GM18505 (cell line): ENCODE measurements at regions not wholly inside any gene's neighbourhood (a gene's known extent, or its start where the extent isn't known, plus 50 kb on each side); places are given as distances from the start of the nearest gene placed in this dataset.
"Not testable (repeated sequence)": the region's sequence is repeated elsewhere in the genome, so short reads cannot be mapped to it uniquely, and the experiment has no call there.

ENCODE experiments used
- ATAC-seq: cut with Tn5 transposase; IDR thresholded peaks from one replicate; pipeline ENCODE4 v1.9.1; 2021; ENCODE audit not compliant: unreplicated experiment
- POLR2A ChIP-seq: IDR thresholded peaks from 4 replicates; pipeline ENCODE4 v1.6.1; 2011; ENCODE audit warnings: borderline replicate concordance; ENCODE audit not compliant: insufficient read depth, insufficient read length; ENCODE audit errors: extremely low read depth

DNA sequence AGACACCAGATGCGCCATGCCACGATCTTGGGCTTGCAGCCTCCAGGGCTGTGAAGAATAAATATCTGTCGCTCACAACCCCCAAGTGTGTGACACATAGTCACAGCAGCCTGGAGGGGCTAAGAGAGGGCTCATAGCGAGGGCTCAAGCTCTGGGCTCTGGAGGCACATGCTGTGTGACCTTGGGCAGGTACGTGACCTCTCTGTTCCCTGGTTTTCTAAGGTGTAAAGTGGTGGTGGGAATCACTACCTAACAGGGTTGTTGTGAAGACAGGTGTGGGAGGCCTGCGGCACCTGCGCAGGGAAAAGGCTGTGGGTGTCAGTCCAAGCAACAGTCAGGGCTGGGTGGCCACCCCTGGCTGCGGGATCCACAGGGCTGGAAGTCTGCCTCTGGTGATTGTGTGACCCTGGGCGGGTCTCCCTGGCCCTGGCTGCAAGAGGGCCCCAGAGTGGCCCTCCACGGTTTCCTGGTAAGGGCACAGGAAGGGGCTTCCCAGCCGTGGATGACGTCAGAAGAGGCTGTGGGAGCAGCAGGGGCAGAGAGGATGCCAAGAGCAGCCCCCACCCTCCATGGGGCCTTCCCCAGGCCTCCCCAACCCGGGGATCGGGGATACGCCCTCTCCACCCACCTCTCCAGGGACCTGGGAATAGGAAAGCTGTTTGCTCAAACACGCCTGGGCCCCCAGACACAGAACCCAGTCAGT is 218.8 kb upstream of the SGCG start:
- no peak for ATAC-seq
- no peak for TF ChIP-seq POLR2A

DNA sequence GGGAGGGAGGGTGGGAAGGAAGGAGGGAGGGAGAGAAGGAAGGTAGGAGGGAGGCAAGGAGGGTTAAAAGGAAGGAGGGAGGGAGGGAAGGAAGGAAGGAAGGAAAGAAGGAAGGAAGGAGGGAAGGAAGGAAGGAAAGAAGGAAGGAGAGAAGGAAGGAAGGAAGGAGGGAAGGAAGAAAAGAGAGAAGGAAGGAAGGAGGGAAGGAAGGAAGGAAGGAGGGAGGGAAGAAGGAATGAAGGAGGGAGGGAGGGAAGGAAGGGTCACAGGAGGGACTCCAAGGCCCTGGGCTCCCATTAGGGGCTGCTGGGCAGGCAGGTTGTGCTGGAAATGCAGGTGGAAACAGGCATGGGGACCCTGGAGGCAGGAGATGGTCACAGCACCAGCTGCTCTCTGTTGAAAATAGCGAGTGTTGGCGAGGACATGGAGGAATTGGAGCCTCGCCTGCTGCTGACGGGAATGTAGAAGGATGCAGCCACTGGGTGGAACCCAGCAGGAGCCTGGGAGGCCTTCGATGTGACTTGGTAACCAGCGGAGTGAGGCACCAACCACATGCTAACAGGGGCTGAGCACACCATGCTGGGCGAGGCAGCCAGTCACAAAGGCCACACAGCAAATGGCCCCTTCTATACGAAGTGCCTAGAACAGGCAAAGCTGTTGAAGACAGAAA is 217.3 kb upstream of the SGCG start:
- ATAC-seq, result not testable (repeated sequence)

DNA sequence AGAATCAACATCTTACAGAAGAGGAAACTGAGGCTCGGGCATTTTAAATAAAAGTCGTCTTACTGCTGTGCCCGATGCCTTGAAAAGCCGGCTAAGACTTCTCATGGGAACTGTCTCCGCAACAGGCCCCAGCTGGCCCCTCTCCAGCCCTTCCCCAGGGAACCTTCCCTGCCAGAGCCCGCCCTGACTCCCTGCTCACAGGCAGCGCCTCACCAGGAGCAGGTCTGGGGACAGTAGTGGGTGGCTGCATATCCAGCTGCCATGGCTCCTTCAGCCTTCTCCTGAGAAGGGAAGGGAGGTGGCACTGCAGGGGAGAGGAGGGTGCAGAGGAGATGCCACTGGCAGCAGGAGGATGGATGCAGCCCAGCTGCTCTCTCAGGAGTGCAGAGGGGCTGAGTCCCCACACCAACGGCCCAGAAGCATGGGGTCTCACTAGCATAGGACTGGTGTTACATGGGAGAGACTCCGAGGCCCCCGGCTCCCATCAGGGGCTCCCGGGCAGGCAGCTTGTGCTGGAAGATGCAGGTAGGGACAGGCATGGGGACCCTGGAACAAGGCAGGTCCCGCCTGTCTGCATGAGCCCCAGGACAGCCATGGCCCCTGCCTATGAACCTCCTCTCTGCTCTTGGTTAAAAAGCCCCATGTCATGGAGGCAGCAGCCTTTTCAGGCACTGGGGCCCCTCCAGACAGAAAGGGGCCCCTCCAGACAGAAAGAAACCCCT is 216.4 kb upstream of the SGCG start:
- ATAC-seq, result no peak
- no peak for TF ChIP-seq POLR2A

DNA sequence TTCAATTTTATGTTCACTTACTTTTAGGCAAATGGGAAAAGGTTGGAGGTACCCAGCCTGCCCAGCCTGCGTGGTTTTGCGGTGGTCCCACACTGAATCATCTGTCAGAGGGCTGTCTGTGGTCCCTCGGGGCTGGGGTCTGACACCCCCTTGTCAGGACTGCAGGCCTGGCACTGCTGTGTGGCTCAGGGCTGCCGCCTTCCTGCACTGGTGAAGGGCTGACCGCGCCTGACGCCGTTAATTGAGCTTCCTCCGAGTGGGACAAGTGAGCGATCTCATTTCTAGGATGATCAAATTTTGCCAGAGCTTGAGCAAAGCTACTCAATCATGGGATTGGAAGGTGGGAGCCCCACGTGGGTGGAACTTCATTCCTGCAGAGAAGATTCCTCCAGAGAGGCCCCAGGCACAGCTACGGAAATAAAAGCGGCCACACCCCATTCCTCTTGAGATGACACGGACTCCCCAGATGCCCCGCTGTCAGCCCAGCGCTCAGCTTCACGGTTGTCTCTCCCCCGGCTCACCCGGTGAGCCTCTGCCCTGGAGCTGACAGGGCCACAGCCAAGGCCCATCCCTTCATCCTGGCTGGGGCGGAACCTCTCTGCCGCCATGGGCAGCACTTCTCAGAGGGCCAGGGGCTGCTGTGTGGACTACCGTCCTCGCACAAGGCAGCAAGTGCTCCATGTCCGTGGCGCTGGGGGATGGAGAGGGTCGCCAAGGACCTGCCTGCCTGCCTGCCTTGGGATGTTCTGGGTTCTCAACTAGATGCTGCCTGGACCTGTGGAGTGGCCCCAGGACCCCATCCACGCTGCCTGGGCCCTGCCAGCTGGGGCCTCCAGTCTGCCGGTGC is 215.5 kb upstream of the SGCG start:
- ATAC-seq, result not testable (repeated sequence)

DNA sequence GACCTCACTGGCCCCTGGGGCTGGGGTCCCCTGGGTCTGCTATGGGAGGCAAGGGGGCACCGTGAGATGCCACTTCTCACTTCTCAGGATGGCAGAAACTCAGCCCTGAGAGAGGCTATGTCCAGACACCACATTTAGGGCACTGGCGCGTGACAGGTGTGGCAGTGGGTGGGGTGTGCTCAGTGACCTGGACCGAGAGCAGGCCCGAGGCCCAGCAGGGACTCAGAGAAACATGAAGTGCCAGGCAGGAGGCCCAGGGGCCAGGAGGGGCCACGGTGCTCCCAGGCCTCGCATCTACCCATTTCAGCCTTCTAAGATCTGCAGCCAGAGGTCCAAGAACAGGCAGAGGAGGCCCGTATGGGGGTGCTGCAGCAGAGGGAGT is 214.9 kb upstream of the SGCG start:
- not testable (repeated sequence) for ATAC-seq

DNA sequence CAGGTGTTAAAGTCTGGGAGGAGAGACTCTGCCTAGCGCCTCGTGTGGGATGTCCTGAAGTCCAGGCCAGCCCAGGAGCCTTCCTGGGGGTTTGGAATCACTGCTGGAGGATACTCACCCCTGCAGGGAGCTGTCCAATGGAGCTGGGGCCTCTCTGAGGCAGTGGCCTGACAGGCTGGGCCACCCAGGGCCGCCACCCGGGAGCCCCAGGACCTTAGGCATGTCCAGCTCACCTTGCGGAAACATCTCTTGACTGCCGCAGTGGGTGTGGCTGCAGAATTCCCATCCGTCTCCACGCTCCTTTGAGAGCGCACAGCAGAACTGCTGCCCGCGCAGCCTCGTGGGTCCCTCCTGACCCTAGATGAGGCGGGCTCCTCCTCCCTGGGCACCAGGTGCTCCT is 214.0 kb upstream of the SGCG start:
- ATAC-seq, result not testable (repeated sequence)

DNA sequence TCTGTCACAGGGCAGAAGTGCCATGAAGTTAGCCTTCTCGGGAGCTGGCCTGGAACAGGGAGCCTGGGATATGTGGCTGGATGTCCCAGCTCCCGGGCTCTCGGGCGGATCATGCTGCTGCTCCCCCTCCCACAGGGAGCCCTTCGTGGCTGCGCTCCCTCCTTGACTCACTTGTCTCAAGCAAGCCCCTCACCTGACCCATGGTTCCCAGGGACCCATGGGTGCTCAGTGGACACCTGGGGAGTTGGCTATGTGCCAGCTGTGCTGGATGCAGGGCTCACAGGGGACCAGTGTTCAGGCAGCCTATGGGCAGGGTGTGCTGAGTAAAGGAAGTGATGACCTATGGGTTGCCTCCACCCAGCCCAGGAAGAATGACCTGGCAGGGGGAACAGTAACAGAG is 213.1 kb upstream of the SGCG start:
- TF ChIP-seq POLR2A, result no peak
- ATAC-seq, result no peak

DNA sequence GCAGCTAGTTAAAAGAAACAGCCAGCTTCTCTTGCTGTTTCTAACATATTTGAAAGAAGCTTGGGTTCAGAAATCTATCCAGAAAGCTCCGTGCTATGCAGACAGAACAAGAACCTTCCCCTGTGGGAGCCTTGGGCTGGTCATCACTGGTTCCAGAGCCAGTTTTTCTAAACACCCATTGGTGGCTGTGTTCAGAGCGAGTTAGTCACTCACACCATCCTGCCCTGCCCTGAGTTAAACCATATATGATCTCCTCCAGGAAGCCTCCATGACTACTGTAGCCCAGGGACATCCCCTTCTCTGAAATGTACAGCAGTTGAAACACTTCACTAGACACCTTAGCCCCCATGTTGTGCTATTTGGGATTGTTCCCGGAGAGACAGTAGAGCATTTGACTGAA is 200.8 kb upstream of the SGCG start:
- no peak for ATAC-seq
- no peak for TF ChIP-seq POLR2A

DNA sequence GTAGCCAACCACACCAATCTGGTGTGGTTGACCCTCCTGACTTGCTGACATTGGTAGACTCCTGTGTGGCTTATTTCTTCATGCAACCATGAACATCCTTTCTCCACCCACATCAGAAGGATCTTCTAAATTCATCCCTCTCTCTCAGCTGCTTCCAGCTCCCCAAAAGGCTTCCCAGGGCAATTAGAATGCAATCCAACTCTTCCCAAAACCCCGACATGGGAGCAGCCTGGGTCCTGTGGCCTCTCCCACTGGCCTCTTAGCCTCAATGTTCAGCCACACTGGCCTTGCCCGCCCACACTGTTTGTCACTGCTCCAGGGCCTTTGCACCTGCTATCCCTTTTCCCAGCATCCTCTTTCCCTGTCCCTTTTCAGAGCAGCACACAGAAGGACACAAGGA is 199.8 kb upstream of the SGCG start:
- TF ChIP-seq POLR2A, result no peak
- ATAC-seq, result no peak

DNA sequence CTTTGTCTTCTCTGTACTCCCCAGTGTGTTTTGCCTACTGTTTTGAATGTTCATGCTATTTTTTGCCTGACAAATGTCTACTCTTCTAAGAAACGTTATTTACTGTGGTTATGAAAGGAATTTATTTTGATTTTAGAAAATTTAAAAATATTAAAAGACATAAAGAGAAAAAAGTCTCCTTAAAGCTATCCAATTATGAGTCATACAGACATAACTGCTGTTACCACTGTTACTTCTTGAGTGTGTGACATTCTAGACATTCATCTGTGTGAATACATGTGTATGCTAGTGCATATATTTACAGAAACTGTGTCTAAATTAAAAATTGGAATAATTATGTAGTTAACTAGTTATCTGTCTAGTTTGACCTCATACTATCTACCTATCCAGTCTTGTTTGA is 187.6 kb upstream of the SGCG start:
- no peak for ATAC-seq
- TF ChIP-seq POLR2A, result no peak

DNA sequence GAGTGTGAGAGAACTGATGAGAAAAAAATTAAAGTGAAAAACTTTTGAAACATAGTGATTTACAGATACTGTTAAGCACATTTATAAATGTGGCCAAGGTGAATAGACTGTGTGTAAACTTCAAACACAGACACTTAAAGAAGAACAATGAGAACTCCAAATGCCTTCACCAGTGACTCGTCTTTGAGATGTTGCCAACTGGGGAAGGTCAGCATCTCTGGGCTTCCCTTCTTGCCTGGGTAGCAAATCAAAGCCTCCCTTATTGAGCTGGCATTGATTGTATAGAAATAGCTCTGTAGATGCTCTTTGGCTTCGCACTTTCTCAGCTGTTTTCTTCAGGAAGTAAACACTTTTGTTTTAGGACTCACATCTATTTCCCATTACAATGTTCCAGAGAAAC is 177.3 kb upstream of the SGCG start:
- no peak for ATAC-seq
- no peak for TF ChIP-seq POLR2A

DNA sequence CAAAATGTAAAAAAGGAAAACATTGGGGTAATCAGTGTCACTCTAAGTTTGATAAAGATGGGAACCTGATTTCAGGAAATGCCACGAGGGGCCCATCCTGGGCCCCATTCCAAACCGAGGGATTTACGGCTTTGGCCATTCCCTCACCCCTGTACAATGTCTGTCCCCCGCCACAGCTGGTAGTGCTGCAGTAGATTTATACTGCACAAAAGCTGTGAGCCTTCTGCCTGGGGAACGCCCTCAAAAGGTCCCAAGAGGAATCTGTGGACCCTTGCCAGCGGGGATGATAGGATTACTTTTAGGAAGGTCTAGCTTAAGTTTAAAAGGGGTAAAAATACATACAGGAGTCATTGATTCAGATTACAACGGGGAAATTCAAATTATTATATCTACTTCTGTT is 173.4 kb upstream of the SGCG start:
- TF ChIP-seq POLR2A, result no peak
- ATAC-seq, result no peak

DNA sequence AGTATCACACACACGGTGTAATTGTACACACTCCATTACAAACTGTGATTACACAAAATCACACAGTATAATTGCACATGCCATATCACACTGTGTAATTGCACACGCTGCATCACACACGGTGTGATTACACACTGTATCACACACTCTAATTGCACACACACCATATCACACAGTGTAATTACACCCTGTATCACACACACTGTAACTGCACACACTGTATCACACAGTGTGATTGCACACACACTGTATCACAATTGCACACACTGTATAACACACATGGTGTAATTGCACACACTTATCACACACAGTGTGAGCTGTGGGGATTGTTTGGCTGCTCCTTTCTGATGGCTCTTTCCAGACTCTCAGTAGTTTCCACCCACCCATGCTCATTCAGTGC is 162.6 kb upstream of the SGCG start:
- no peak for TF ChIP-seq POLR2A
- ATAC-seq, result no peak

DNA sequence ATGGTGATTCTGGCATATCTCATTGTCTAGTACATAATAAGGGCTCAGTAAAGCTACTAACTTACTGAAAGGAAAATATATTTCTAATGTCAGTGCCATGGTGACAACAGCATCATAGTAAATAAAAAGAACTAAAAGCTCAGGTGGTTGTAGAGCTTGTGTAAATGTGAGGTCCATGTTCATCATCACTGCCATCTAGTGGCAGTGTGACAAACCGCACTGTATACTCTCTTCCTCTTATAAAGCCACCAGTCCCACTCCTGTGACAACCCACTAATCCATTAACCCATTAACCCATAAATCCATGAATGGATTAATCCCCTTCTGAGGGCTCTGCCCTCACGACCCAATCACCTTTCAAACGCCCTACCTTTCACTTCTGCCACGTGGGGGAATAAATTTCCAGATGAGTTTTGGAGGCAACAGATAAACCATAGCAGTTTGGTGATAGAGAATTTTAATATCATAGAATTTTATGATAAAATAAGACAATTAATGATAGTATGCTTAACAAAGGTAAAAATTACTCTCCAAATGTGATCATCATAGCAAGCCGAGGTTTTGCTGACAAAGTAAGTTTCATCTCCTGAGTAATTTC is 160.4 kb upstream of the SGCG start:
- TF ChIP-seq POLR2A, result no peak
- ATAC-seq, result peak; percentile 91

DNA sequence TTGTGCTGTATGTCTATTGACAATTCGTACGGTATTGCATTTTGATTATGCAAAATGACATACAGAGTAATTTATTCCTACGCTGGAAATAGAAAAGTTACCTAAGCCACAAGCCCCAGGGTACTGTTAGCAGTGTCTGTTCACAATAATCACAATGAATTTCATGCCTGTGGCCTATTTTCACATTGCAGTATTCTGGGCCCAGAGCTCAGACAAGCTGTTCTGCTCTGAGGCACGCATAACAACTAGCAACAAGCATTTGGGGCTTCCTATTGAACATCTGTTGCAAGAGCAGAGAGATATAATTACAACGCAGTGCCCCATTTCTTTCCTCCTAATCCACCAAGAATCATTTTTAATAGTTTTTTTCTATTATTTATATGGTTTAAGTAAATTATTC is 158.9 kb upstream of the SGCG start:
- TF ChIP-seq POLR2A, result no peak
- no peak for ATAC-seq
